ENCODE measurements at regions not wholly inside any gene's neighbourhood (a gene's known extent, or its start where the extent isn't known, plus 50 kb on each side); places are given as distances from the start of the nearest gene placed in this dataset.
A peak's percentile ranks its signal among the peaks of the same experiment; 100 is the strongest.

- ChIA-PET CTCF (no interaction called here), POLR2A (no interaction called here)
- TF ChIP-seq ZNF384 (IDR thresholded peaks at IDR 0.05), result no peak
- no peak for TF ChIP-seq ELF4 (IDR thresholded peaks at IDR 0.05)
- no peak for TF ChIP-seq FOXK2 (IDR thresholded peaks at IDR 0.05)
- no peak for TF ChIP-seq NFRKB (IDR thresholded peaks at IDR 0.05)
- TF ChIP-seq ARNT (IDR thresholded peaks at IDR 0.05), result no peak
- no peak for TF ChIP-seq SP1 (IDR thresholded peaks at IDR 0.05)
- TF ChIP-seq, protein P1, sequence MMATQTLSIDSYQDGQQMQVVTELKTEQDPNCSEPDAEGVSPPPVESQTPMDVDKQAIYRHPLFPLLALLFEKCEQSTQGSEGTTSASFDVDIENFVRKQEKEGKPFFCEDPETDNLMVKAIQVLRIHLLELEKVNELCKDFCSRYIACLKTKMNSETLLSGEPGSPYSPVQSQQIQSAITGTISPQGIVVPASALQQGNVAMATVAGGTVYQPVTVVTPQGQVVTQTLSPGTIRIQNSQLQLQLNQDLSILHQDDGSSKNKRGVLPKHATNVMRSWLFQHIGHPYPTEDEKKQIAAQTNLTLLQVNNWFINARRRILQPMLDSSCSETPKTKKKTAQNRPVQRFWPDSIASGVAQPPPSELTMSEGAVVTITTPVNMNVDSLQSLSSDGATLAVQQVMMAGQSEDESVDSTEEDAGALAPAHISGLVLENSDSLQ (IDR thresholded peaks at IDR 0.05), result no peak
- TF ChIP-seq FOXM1 (IDR thresholded peaks at IDR 0.05; ENCODE audit: borderline replicate concordance), result no peak
- TF ChIP-seq CTBP1 (IDR thresholded peaks at IDR 0.05; ENCODE audit: borderline replicate concordance), result no peak
- TF ChIP-seq BHLHE40 (IDR thresholded peaks at IDR 0.05; ENCODE audit: borderline replicate concordance), result no peak
- no peak for TF ChIP-seq SUZ12 (IDR thresholded peaks at IDR 0.05)
- TF ChIP-seq FOXA1 (IDR thresholded peaks at IDR 0.05), result no peak
- TF ChIP-seq HDGF (IDR thresholded peaks at IDR 0.05; ENCODE audit: borderline replicate concordance), result no peak
- no peak for TF ChIP-seq LEF1 (IDR thresholded peaks at IDR 0.05; ENCODE audit: borderline replicate concordance)
- TF ChIP-seq TARDBP (IDR thresholded peaks at IDR 0.05), result no peak
- TF ChIP-seq L3MBTL2 (conservative IDR thresholded peaks at IDR 0.05), result no peak
- no peak for DNase-seq (ENCODE audit: extremely low spot score)
Observed at GRCh38 chr4:112847045-112847444, 202.4 kb upstream of the ANK2 start.

DNA sequence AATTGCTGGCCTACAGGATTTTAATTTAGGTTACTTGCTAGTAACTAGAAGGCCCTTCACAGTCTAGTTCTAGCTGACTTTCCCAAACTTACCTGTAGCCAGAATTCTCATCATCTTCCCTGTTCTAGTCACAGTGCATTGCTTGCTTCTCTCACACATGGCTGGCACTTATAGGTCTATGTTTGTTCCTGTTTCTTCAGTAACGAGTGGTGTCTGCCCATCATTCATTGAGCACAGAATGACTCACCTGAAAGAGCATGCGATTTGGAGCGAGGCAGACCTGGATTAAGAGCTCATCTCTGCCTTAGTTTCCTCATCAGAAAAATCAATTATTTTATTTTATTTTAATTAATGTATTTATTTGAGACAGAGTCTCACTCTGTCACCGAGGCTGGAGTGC, 201.7 kb upstream of the ANK2 start:
- no peak for DNase-seq (ENCODE audit: extremely low spot score)
- CTCF ChIA-PET, result no interaction called here
- TF ChIP-seq TARDBP (IDR thresholded peaks at IDR 0.05), result no peak
- no peak for TF ChIP-seq CTBP1 (IDR thresholded peaks at IDR 0.05; ENCODE audit: borderline replicate concordance)
- TF ChIP-seq SP1 (IDR thresholded peaks at IDR 0.05), result no peak
- no peak for TF ChIP-seq FOXM1 (IDR thresholded peaks at IDR 0.05; ENCODE audit: borderline replicate concordance)
- TF ChIP-seq L3MBTL2 (conservative IDR thresholded peaks at IDR 0.05), result no peak
- TF ChIP-seq HDGF (IDR thresholded peaks at IDR 0.05; ENCODE audit: borderline replicate concordance), result no peak
- no peak for TF ChIP-seq ELF4 (IDR thresholded peaks at IDR 0.05)
- no peak for TF ChIP-seq SUZ12 (IDR thresholded peaks at IDR 0.05)
- TF ChIP-seq FOXK2 (IDR thresholded peaks at IDR 0.05), result no peak
- no peak for TF ChIP-seq BHLHE40 (IDR thresholded peaks at IDR 0.05; ENCODE audit: borderline replicate concordance)
- POLR2A ChIA-PET, result no interaction called here

- TF ChIP-seq FOXA1 (IDR thresholded peaks at IDR 0.05) (no peak), L3MBTL2 (conservative IDR thresholded peaks at IDR 0.05) (no peak), FOXM1 (IDR thresholded peaks at IDR 0.05; ENCODE audit: borderline replicate concordance) (no peak)
- CTCF ChIA-PET, result no interaction called here
- DNase-seq (ENCODE audit: extremely low spot score), result no peak
- POLR2A ChIA-PET, result no interaction called here
Observed at GRCh38 chr4:112848911-112849310, 200.5 kb upstream of the ANK2 start.

GRCh38 chr4:112852601-112853000, 196.9 kb upstream of the ANK2 start:
- DNase-seq (ENCODE audit: extremely low spot score), result no peak
- ChIA-PET CTCF (no interaction called here), POLR2A (no interaction called here)
- TF ChIP-seq BHLHE40 (IDR thresholded peaks at IDR 0.05; ENCODE audit: borderline replicate concordance) (no peak), L3MBTL2 (conservative IDR thresholded peaks at IDR 0.05) (no peak), TARDBP (IDR thresholded peaks at IDR 0.05) (no peak), ZNF384 (IDR thresholded peaks at IDR 0.05) (no peak), ARNT (IDR thresholded peaks at IDR 0.05) (no peak), SP1 (IDR thresholded peaks at IDR 0.05) (no peak), SUZ12 (IDR thresholded peaks at IDR 0.05) (no peak), FOXM1 (IDR thresholded peaks at IDR 0.05; ENCODE audit: borderline replicate concordance) (no peak), FOXA1 (IDR thresholded peaks at IDR 0.05) (no peak), LEF1 (IDR thresholded peaks at IDR 0.05; ENCODE audit: borderline replicate concordance) (no peak), CTBP1 (IDR thresholded peaks at IDR 0.05; ENCODE audit: borderline replicate concordance) (no peak), NFRKB (IDR thresholded peaks at IDR 0.05) (no peak), FOXK2 (IDR thresholded peaks at IDR 0.05) (no peak), ELF4 (IDR thresholded peaks at IDR 0.05) (no peak), HDGF (IDR thresholded peaks at IDR 0.05; ENCODE audit: borderline replicate concordance) (no peak)
- TF ChIP-seq, protein P1 (IDR thresholded peaks at IDR 0.05), result no peak

DNA sequence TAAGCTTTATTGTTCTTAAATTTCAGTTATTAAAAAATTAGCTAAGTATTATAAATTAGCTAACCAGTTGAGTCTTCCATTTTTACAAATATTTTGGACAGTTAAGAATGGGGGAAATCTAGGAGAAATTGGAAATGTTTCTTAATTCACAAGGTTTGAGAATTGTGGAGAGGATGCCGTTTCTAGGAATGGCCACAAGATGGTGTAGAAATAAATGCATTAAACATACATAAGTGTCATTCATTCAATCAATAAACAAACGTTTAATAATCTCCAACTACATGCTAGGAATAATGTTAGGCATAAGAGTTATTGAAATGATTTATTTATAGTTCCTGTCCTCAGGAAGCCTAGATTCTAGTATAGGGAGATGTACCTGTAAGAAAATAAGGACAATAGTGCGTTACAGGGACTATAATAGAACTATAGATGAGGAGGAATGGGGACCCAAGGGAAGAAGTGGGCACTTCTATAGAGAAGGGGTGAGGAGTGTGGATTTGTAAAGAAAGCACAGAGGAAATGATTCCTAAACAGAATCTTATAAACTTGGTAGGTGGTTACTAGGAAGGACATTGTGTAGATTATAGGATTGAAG, 195.7 kb upstream of the ANK2 start:
- TF ChIP-seq, protein P1 (IDR thresholded peaks at IDR 0.05), result peak; percentile 59; the same call in 1 of the 2 replicates
- no peak for TF ChIP-seq FOXM1 (IDR thresholded peaks at IDR 0.05; ENCODE audit: borderline replicate concordance)
- no peak for DNase-seq (ENCODE audit: extremely low spot score)
- ChIA-PET POLR2A (no interaction called here), CTCF (interaction anchor here (1.1 kb wide), 1 partner anchor 98 kb away, joined by 5 read pairs; no protein-coding TSS in a partner anchor)

GRCh38 chr4:112854420-112854819, 195.0 kb upstream of the ANK2 start:
- TF ChIP-seq FOXA1 (IDR thresholded peaks at IDR 0.05) (no peak), SUZ12 (IDR thresholded peaks at IDR 0.05) (no peak), SP1 (IDR thresholded peaks at IDR 0.05) (no peak), FOXM1 (IDR thresholded peaks at IDR 0.05; ENCODE audit: borderline replicate concordance) (no peak), HDGF (IDR thresholded peaks at IDR 0.05; ENCODE audit: borderline replicate concordance) (no peak), NFRKB (IDR thresholded peaks at IDR 0.05) (no peak), FOXK2 (IDR thresholded peaks at IDR 0.05) (no peak), L3MBTL2 (conservative IDR thresholded peaks at IDR 0.05) (no peak), LEF1 (IDR thresholded peaks at IDR 0.05; ENCODE audit: borderline replicate concordance) (no peak), ZNF384 (IDR thresholded peaks at IDR 0.05) (no peak), ARNT (IDR thresholded peaks at IDR 0.05) (no peak), BHLHE40 (IDR thresholded peaks at IDR 0.05; ENCODE audit: borderline replicate concordance) (no peak), ELF4 (IDR thresholded peaks at IDR 0.05) (no peak), TARDBP (IDR thresholded peaks at IDR 0.05) (no peak)
- TF ChIP-seq, protein P1 (IDR thresholded peaks at IDR 0.05), result no peak
- ChIA-PET CTCF (interaction anchor here (1.0 to 1.3 kb wide), 3 partner anchors 84 to 97 kb away, joined by 3 to 9 read pairs (median 5); no protein-coding TSS in a partner anchor), POLR2A (no interaction called here)
- DNase-seq (ENCODE audit: extremely low spot score), result no peak

Data from HEK293T (cell line).